ENCODE measurements at regions not wholly inside any gene's neighbourhood (a gene's known extent, or its start where the extent isn't known, plus 50 kb on each side); places are given as distances from the start of the nearest gene placed in this dataset.

DNA sequence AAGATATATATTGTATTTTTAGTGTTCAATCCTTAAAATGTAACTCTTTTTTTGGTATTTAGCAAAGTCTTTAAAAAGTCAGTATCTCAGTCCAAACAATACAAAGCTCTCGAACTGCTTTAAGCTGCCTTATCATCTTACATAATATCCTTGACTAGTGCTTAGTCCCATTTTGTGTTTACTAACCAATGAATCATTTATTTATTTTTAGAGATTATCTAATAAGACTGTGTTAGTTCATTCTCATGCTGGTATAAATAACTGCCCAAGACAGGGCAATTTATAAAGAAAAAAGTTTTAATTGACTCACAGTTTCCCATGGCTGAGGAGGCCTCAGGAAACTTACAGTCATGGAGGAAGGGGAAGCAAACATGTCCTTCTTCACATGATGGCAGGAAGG is 248.3 kb upstream of the KYNU start:
- TF ChIP-seq GABPA (IDR thresholded peaks at IDR 0.05 in 1 of 2, conservative IDR thresholded peaks at IDR 0.05 in 1 of 2) (no peak), JUND (IDR thresholded peaks at IDR 0.05) (no peak), MAX (IDR thresholded peaks at IDR 0.05) (no peak), TAF1 (conservative IDR thresholded peaks at IDR 0.05) (no peak), RXRA (IDR thresholded peaks at IDR 0.05) (no peak), FOXA1 (IDR thresholded peaks at IDR 0.05) (no peak), SP1 (IDR thresholded peaks at IDR 0.05) (no peak)
- TF ChIP-seq, protein P1, sequence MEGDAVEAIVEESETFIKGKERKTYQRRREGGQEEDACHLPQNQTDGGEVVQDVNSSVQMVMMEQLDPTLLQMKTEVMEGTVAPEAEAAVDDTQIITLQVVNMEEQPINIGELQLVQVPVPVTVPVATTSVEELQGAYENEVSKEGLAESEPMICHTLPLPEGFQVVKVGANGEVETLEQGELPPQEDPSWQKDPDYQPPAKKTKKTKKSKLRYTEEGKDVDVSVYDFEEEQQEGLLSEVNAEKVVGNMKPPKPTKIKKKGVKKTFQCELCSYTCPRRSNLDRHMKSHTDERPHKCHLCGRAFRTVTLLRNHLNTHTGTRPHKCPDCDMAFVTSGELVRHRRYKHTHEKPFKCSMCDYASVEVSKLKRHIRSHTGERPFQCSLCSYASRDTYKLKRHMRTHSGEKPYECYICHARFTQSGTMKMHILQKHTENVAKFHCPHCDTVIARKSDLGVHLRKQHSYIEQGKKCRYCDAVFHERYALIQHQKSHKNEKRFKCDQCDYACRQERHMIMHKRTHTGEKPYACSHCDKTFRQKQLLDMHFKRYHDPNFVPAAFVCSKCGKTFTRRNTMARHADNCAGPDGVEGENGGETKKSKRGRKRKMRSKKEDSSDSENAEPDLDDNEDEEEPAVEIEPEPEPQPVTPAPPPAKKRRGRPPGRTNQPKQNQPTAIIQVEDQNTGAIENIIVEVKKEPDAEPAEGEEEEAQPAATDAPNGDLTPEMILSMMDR (IDR thresholded peaks at IDR 0.05; ENCODE audit: low read depth, low read length, missing input control): no peak
